GM18508 (cell line): ENCODE measurements at regions not wholly inside any gene's neighbourhood (a gene's known extent, or its start where the extent isn't known, plus 50 kb on each side); places are given as distances from the start of the nearest gene placed in this dataset.

Source experiments
- ATAC-seq: cut with Tn5 transposase; IDR thresholded peaks from one replicate; pipeline ENCODE4 v1.9.1; 2021; ENCODE audit warnings: moderate number of reproducible peaks; ENCODE audit not compliant: insufficient read depth, unreplicated experiment

GRCh38 chr22:48093981-48094380 is 1331.5 kb downstream of the TBC1D22A start:
- ATAC-seq = no peak

DNA sequence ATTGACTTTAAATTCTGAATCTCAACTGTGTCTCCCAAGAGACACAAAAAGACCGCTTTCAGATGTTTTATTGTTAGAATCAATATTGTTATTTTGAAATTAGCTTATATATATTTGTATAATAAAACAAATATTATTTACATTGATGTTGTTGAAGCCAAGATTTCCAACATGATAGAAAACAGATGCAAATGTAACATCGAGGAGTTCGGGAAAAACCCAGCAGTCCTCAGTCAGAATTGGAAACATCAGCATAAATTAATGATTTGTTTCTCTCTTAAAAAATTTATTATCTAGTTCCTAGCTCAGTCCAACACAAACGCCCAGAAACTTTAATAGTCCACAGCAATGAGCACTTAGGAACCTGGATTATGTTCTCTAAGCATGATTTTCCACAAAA is 1330.4 kb downstream of the TBC1D22A start:
- no peak for ATAC-seq

- no peak for ATAC-seq
These were observed 1329.3 kb downstream of the TBC1D22A start for GRCh38 chr22:48091656-48092223.

GRCh38 chr22:48091060-48091650 is 1328.7 kb downstream of the TBC1D22A start:
- ATAC-seq = no peak

- no peak for ATAC-seq
These were observed 1327.9 kb downstream of the TBC1D22A start for GRCh38 chr22:48090332-48090672.

GRCh38 chr22:48089601-48090331 is 1327.3 kb downstream of the TBC1D22A start:
- ATAC-seq = no peak

- no peak for ATAC-seq
These were observed 1326.6 kb downstream of the TBC1D22A start for GRCh38 chr22:48088926-48089536.

- ATAC-seq = no peak
These were observed 1325.8 kb downstream of the TBC1D22A start for GRCh38 chr22:48088251-48088650.

DNA sequence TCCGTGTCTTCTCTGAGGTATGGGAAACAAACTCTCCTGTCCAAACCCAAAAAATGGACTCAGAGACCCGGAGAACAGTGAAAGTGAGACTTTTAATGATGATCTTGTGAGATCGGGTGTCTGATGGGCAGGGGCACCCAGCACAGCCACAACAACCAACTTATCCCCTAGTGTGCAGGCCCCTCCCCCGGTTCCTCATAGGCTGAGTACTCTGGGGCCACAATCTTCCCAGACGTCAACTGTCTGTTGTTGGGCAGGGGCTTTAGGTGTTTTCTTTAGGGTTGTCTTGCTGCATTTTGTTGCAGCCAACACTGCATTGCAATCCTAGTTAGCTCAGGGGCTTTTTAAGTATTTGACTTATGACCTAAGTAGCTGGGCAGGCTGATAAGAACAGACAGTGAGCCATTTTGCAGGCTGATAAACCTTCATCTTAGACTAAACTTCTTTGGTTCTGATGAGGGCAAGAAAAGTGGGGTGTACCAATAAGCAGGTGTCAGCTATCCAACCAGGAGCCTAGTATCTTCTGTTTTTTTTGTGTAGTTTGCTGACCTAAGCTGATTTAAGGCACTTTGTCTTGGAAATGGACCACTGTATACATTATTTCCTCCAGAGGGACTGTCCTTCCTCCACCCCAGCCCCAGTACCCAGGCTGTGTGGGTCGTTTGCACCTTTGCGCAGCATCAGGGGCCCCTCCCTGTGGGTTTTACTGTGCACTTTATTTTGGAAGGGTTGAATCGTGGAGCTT is 1323.6 kb downstream of the TBC1D22A start:
- no peak for ATAC-seq

DNA sequence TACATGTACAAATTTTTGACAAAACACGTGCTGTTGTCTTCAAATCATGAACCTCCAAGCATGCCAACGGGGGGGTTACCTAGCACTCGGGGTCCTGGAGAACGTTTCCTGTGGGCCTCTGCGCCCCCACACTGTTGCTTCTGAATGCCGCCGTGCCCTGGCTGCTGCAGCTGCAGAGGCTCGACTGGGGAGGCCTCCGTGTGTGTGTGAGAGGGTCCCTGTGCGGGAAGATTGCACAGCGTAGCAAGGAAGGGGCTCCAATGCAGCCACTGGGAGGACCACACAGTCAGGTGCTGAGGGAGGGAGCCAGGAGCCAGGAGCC is 1322.2 kb downstream of the TBC1D22A start:
- ATAC-seq = no peak

DNA sequence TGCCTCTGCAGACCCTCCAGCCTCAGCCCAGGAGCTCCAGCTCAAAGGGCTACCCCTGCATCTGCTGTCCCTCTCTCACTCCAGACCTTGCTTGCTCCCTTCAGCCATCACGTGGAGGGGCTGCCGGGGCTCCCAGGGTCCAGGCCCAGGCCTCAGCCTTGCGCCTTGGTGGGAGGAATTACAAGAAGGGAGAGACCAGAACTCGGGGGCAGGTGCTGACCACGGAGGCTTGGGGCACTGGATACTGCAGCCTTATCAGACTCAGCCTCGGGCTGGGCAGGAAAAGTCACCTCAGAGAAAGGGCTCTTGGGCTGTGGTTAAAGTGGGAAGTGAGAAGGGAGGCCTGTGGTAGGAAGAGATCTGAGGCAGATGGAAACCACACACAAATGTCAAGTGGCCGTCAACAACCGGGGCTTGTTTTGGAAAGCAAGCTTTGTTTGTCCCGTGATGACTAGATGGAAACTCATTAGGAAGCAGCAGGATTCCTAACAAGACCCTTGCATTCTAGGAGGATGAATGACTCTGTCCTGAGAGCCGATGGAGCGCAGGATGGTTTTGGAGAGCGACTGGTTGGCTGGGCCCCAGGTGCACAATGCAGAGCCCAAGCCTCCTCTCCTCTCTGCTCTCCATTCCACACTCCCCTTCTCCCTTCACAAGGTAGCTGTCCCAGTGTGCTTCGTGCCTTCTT is 1321.7 kb downstream of the TBC1D22A start:
- ATAC-seq = no peak

- no peak for ATAC-seq
These were observed 1321.1 kb downstream of the TBC1D22A start for GRCh38 chr22:48083502-48083901.

DNA sequence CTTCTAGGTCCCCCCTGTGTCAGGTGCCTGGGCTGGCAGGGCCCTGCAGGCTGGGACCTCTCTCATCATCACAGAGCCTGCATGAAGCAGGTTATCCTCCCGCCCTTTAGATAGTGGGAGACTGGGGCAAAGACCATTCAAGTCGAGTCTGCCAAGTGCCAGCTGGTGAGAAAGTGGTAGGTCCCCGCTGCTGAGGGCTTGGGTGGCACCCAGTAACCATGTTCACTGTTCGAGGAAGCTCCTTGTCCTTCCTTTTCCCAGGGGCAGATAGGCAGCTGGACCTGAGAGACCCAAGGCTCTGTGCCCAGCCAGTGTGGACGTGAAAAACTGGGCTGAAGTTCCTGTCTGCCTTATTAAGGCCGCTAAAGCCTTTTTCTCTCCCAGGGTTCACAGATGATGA is 1319.8 kb downstream of the TBC1D22A start:
- no peak for ATAC-seq

DNA sequence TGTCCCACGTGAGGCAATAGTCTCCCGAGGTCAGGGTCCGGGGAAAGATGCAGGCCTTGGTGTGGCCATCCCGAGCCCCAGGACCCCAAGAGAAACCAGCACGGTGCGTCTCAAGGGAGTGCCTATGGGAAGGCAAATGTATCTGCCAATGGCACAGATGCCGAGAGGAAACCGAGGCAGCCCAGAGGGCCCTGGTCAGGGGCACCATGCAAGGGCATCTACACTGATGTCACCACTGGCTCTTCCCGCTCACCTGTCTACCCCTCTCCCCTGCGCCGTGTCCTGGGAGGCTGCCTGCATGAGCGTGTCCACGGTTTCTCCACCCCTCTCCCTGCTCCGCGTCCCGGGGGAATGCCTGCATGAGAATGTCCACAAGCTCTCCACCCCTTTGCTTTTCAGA is 1318.8 kb downstream of the TBC1D22A start:
- ATAC-seq = no peak

- no peak for ATAC-seq
These were observed 1318.1 kb downstream of the TBC1D22A start for GRCh38 chr22:48080316-48081165.

DNA sequence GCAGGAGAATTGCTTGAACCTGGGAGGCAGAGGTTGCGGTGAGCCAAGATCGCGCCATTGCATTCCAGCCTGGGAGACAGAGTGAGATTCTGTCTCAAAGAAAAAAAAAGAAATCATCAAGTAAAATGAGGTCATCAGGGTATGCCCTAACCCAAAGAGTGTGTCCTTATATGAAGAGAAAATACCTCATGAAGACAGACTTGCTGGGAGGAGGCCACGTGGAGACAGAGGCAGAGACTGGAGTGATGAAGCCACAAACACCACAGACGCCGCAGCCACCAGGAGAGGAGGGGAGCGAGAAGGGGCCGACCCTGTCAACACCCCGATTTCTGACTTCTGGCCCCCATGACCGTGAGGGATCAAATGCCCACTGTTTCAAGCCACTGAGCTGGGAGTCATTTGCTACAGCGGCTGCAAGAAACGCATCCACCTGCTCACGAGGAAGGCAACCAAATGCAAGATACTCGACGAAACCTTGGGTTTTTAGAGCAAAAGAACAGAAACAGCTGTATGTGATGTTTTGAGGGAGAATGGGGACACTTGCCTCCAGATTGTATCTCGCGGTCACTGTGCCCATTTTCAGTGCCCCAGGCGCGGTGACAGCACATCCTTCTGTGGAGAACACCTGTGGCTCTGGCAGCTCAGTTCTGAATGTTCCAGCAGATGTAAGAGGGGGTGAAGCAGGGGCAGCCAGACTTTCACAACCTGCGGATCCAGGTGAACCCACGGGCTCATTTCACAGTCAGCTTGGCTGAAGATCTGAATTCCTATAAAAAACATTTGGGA is 1317.2 kb downstream of the TBC1D22A start:
- no peak for ATAC-seq

- no peak for ATAC-seq
These were observed 1316.4 kb downstream of the TBC1D22A start for GRCh38 chr22:48078825-48079224.

DNA sequence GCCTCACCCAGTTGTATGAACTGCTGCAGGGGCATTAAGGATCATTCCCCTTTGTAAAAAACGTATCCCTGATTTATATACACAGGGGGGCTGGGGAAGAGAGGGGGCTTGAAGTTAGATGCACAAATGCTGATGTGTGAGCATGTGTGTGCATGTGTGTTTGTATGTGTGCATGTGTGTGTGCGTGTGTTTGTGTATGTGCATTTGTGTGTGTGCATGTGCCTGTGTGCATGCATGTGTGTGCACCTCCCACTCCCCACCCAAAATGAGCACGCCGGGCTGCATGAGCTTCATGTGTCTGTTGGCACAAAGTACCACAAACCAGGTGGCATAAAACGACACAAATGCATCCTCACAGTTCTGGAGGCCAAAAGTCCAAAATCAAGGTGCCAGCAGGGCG is 1315.2 kb downstream of the TBC1D22A start:
- ATAC-seq = no peak

DNA sequence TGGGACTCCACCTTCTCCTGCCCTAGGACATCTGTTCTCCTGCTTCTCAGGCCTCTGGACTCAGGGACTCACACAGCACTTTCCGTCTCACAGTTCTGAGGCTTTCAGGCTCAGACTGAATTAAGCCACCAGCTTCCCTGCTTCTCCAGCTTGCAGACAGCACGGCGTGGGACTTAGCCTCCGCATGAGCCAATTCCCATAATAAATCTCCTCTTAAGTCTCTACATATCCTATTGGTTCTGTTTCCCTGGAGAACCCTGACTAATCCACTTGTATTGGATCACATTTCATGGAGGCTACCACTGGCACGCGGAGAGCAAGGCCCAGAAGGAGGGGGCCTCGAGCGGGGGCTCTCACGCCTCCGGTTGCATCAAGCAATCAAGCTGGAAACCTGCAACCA is 1313.6 kb downstream of the TBC1D22A start:
- no peak for ATAC-seq
